HG03565 (cell line): ENCODE measurements at regions not wholly inside any gene's neighbourhood (a gene's known extent, or its start where the extent isn't known, plus 50 kb on each side); places are given as distances from the start of the nearest gene placed in this dataset.
A peak's percentile ranks its signal among the peaks of the same experiment; 100 is the strongest.
"Not testable (repeated sequence)": the region's sequence is repeated elsewhere in the genome, so short reads cannot be mapped to it uniquely, and the experiment has no call there.

ENCODE experiments used
- ATAC-seq: cut with Tn5 transposase; IDR thresholded peaks from one replicate; pipeline ENCODE4 v1.9.1; 2021; ENCODE audit warnings: mild to moderate bottlenecking, moderate library complexity; ENCODE audit not compliant: unreplicated experiment

GRCh38 chr6:163706500-163707087 lies 292.1 kb downstream of the QKI start:
- ATAC-seq = no peak

DNA sequence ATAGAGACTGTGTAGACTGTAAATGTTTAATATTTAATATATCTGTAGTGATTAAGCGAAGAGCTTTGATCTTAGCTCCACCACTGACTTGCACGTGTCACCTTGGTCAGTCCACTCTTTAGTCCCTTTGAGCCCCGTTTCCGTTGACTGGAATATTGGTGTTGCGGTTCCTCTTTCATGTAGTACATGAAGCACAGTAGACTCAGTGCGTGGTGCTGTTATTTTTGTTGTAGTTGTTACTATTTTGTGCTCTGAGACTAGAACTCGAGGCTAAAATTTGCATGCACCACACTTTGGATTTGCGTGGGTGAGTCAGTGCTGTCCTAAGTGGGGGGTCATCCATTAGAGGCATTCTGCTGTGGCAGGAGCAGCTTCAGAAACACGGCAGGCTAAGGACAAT lies 291.4 kb downstream of the QKI start:
- ATAC-seq = peak; percentile 48

GRCh38 chr6:163702736-163703135 lies 288.2 kb downstream of the QKI start:
- no peak for ATAC-seq

GRCh38 chr6:163701762-163702161 lies 287.2 kb downstream of the QKI start:
- no peak for ATAC-seq

DNA sequence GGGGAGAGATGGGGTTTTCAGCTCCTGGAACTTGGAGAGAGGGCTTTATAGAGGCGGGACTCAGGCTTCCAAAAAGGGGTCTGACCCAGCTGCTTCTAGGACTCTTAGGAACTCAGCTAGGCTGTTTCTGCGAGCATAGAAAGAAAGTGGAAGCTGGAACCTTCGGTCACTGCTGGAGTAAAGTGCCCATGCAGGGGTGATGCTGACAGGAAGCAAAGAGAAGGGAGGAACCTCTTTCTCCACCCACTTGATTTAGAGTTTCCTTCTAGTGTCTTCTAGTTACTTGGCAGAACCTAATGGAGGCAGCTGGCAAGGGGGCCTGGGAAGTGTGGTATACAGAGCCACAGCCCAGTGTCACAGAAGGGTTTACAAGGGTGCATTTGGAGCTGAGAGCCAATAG lies 283.6 kb downstream of the QKI start:
- no peak for ATAC-seq

DNA sequence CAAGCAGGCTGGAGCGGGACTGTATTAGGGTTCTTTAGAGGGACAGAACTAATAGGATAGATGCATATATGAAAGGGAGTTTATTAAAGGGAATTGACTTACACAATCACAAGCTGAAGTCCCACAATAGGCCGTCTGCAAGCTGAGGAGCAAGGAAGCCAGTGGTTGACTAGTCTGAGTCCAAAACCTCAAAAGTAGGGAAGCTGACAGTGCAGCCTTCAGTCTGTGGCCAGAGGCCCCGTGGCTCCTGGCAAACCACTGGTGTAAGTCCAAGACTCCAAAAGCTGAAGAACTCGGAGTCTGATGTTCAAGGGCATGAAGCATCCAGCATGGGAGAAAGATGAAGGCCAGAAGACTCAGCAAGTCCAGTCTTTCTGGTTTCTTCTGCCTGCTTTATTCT lies 281.8 kb downstream of the QKI start:
- not testable (repeated sequence) for ATAC-seq

GRCh38 chr6:163695414-163695864 lies 280.9 kb downstream of the QKI start:
- no peak for ATAC-seq

DNA sequence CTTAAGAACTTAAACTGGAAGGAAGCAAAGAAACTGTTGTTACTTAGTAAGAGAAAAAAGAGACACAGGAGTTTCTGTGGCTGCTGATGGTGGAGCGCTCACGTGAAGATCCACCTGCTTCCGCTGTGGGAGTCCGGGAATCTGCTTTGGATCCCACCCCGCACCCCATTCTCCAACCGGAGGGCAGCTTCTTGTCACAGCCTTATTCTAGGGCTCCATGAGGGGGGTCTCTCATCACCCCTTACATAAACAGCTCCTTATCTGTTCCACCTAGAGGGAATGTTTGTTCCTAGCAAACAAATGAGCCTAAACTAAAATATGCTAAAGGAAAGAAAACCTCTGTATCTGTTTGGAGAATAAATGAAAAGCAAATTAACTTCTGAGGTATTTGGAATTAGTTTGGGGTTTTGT lies 280.5 kb downstream of the QKI start:
- no peak for ATAC-seq

DNA sequence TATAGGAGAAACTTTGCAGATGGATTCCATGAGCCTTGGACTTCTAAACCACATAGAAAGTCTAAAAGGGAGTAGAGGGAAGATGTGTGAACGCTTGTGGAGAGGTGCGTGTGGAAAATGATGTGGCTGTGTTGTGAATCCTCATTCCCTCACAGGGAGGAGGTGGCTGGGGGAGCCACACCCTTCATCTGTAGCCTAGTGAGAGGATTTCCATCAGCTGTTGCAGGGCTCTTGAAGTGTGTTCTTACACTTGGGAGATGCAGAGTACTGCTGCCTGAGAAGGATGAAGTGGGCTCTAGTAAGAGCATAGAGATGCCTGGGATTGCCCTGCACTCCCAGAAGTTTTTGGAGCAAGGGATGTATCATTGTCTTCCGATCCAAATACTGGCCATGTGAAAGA lies 279.6 kb downstream of the QKI start:
- no peak for ATAC-seq

GRCh38 chr6:163691049-163691448 lies 276.5 kb downstream of the QKI start:
- ATAC-seq = no peak

DNA sequence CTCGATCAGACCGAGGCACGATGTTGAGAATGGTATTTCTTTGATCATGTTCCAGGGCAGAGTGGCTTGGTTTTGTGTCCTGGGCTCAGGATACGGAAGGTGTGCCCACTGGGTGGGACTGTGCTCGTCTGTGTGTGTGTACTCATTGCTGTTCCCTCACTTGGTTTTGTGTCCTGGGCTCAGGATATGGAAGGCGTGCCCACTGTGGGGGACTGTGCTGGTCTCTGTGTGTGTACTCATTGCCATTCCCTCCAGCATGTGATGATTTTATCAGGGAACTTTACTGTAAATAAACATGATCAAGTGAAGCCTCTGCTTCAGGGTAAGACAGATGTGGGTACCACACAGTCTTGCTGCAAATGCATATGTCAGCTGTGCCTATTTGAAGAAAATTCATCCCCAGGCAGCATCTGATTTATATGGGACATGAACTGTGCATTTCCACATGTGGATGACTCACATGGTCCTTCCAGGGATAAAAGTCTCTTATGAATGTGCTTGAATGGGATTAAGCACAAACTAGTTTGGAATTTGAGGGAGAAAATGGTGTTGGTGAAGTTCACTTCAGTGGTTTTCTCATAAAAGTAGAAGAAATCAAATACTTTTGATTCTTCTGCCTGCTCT lies 274.3 kb downstream of the QKI start:
- ATAC-seq = no peak

GRCh38 chr6:163687075-163687474 lies 272.6 kb downstream of the QKI start:
- ATAC-seq = no peak

- no peak for ATAC-seq
These were observed 271.8 kb downstream of the QKI start for GRCh38 chr6:163686301-163686700.

DNA sequence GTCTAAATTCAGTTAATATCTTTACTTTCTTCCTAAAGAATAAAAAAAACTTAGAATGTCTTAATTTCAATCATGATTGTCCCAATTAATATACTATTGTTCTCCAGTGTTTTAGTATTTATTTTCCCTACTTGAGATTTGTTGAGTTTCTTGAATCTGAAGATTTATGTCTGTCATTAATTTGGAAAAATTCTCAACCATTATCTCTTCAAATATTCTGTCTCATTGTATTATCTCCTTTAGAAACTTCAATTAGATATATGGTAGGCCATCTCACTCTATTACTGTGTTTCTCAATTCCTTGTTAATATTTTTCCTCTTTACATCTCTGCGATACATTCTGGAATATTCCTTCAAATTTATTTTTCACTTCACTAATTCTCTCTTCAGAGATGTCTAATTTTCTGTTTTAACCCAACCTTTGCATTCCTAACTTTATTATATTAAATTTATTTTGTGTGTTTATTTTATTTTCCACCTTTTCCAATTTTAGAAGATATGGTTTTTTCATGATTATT lies 268.6 kb downstream of the QKI start:
- no peak for ATAC-seq

DNA sequence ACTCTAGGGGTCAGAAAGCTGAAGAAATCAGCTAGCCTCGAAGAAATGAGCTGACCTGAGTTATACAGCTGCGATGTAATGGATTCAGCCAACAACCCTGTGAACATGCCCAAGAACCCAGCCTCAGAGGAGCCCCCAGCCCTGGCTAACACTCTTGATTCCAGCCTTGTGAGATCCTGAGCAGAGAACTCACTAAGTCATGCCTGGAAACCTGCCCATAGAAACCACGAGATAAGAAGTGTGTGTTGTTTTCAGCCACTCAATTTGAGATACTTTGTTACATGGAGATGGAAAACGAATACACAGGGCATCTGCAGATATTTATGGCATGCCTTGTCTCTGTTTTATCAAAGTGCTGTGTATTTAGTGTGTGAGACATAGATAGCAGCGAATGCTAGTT lies 265.2 kb downstream of the QKI start:
- no peak for ATAC-seq

- ATAC-seq = no peak
These were observed 264.6 kb downstream of the QKI start for GRCh38 chr6:163679012-163679660.

- no peak for ATAC-seq
These were observed 261.1 kb downstream of the QKI start for GRCh38 chr6:163675611-163676010.

DNA sequence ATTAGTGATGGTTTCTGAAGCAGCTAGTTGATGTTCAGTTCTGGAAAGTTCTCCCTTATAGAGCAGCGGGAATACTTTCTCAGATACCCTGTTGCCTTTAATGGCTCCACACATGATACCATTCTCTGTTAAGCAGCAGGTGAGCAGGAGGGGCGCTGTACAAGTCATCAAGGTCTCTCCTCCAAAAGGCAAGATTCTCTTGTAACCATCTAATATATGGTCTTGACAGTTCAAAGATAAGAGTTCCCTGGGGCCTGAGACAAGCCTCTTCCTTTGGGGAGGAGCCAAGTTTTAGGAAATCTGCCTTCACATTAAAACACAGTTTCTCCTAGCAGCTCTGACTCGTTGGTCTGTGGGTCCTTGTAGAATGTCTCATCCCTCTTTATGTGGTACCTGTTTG lies 258.2 kb downstream of the QKI start:
- ATAC-seq = no peak

DNA sequence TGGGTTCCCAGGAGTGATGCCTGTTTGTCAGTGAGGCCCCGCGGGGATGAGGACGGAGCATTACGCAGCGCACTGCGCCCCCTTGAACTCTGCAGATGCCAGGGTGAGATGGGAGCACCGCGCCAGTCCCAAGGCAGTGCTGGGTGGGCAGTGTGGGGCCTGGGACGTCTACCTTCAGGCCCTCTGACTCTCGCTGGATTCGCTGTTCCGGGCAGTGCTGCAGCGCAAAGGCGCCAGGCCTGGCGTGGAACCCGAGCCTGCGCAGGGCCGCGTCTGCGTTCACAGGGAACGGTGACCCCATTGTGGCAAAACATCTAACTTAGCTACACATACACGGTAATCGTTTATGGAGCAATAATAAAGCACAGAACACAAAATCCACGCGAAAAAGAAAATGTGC lies 257.3 kb downstream of the QKI start:
- no peak for ATAC-seq

DNA sequence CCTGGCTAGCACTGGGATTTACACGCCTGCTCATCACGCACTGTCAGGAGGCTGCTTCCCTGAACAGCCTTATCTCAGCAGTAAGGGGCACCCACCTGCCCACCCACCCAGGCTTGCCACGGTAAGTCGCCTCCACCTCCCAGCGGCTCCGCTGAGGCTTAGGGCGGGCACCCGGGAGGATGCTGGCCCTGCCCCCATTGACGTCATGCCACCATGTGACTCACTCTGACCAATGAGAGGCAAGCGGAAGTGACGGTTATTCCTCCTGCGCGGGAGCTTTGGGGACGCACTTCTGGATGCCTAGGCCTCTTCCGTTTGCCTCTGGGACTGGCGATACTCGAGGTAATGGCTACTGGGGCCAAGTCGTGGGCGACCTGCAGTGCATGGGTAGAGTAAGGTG lies 256.8 kb downstream of the QKI start:
- ATAC-seq = no peak

DNA sequence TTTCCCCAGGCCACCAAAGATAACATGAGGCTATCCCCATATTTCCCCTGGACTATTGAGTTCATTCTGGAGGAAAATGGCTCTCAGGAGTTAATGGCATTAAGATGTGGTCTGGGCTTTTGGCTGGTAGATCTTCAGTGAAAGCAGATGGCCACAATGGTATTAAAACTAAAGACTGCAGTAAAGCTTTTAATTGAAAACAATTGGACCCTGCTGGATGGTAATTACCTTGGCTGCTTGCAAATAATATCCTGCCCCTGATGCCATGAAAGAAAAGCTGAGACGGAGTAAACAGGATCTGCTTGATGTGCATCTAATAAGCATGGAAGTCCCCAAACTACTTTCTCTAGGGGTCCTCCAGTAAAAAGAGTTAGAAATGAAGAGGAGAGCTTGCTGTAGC lies 255.8 kb downstream of the QKI start:
- ATAC-seq = no peak

GRCh38 chr6:163668061-163668426 lies 253.5 kb downstream of the QKI start:
- ATAC-seq = no peak
